Activated CD4-positive, CD25-positive, alpha-beta regulatory T cell treated with anti-CD3 and anti-CD28 coated beads, Interleukin-2, amount 50 U/mL, for 24 hours (primary cell): ENCODE measurements at regions not wholly inside any gene's neighbourhood (a gene's known extent, or its start where the extent isn't known, plus 50 kb on each side); places are given as distances from the start of the nearest gene placed in this dataset.

ENCODE experiments used
- ATAC-seq, 2 donors: fragments of 150-1000 bp; cut with Tn5 transposase; one replicate each; pipeline ENCODE4 v1.10.0; 2021; ENCODE audit warnings: mild to moderate bottlenecking in 1 of 2, moderate library complexity in 1 of 2

DNA sequence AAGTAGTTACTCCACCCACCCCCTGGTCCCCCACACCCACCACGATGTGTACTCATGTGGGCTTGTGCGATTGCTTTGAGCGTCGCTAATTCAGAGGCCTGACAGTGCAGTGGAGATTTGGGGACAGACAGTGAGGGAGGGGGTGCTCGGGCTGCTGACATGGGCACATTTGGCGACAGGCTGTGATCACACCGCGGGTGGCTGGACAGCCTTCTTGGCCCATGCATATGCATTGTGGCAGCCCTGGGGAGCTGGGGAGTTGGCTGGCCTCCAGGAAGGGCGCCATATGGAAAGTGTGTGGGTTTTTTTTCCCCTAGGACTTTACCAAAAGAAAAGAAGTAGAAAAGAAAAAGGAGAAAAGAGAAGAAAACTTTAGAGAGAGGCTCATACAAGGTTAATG, 275.5 kb upstream of the N4BP1 start:
- no peak for ATAC-seq

DNA sequence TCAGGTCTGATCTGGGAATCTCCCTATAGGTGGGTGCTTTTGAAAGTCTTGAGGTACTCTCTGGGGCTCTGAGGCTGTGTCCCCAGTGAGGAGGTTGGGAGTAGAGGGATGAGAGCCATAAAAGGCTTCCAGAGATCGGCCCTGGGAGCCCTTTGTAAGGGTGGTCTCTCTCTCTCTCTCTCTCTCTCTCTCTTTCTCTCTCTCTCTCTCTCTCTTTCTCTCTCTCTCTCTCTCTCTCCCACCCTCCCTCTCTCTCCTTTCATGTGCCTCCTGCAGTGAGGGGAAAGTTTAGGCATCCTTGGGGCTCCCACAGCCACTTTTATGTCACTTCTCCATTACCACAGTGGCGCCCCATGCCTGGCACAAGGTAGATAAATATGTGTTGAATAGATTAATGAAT, 271.3 kb upstream of the N4BP1 start:
- no peak for ATAC-seq

DNA sequence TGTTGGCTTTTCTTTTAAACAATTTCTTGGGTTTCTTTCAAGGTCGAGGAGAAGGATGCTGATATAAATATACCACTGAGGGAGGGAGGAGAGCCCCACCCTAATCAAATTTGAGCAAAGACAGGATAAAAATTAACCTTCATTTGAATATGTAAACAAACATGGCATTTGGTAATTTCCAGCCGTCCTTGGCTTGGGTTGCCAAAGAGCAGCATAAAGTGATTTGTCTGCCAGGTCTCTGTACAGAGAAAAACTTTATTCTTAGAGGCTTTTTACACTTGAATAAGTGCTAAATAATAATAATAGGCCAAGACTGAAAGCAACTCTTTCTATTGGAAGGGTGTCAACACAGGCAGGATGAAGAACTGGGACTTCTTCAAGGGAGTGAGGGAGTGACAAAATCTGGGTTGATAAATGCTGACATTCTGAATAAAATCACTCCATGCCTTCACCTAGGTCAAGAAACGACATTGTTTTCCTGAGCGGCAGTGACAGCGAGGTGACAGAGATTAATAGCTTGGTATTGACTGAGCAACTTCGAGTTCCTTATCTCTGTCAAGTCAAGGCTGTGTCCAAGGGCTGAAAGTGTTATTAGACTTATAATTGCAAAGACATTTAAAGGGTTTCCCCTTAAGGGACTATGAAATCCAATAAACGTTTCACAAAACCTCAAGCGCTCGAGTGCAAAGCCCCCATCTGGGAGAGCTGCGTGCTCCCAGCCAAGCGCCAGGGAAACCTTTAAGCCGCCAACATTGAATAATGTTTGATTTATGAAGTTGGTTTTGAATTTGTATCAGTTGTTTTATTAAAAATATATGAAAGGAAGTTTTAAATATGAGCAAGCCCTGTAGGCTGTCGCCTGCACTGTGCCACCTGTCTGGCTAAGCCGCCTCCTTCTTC, 269.5 kb upstream of the N4BP1 start:
- ATAC-seq, result no peak

DNA sequence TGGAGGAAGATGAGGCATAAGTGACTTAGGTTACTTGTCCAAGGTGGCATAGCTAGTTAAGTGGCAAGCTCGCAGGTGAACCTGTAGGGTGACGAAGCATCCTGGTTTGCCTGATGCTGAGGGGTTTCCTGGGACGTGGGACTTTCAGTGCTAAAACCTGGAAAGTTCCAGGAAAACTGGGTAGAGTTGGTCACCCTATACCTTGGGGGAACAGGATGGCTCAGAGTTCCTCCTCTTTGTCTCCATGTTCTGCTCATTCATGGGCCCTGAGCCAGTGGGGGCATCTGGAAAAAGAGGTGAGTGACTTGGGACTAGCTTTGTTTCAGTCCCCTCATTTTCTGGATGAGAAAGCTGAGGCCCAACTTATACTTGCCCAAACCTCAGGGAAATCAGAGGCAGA, 268.0 kb upstream of the N4BP1 start:
- ATAC-seq, result no peak

DNA sequence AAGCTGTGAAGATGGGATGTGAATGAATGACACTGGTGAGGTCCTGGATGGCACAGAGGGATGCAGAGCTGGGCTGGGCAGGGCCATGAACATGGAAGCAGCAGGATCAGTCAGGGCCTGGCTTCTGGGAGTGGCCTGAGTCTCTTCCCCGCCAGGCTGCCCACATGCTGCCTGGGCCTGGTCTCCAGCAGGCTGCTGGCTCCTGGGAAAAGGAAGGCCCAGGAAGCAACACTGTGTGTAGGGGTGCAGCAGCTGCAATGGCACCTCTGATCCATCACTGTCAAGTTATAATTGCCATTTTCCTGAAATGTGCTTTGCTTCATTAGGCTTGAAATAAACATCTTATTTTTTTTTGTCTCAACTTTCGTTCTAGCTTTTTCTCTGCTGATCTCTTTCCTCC, 260.2 kb upstream of the N4BP1 start:
- no peak for ATAC-seq

- ATAC-seq, result no peak
Observed at GRCh38 chr16:48865520-48865919, 255.5 kb upstream of the N4BP1 start.

GRCh38 chr16:48864055-48864454, 254.1 kb upstream of the N4BP1 start:
- ATAC-seq, result no peak

DNA sequence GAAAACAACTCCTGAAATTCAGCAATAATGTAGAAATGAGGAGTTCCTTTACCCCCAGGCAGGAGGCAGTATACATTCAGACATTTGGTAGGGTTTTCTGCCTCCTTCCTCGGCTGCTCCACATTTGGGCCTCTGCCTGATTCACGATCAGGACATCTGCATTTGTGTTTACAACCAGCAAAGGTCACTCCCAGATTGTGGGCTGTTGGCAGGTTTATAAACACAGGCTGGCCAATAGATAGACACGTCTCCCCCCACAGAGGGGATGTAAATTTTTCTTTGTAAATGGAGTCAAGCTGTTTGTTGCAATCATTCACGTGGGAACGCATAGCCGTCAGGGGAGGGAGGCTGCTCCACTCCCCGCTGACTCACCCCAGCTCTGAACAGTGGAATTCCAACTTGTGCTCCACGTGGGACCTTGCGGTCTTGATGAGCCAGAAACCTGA, 252.1 kb upstream of the N4BP1 start:
- ATAC-seq, result no peak

DNA sequence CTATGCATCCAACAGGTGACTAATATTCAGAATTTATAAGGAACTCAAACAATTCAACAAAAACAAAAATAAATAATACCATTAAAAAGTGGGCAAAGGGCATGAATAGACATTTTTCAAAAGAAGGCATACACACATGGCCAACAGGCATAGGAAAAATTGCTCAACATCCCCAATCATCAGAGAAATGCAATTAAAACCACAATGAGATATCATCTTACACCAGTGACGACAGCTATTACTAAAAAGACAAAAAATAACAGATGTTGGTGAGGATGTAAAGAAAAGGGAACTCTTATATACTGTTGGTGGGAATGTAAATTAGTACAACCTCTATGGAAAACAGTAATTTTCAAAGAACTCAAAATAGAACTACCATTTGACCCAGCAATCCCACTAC, 250.4 kb upstream of the N4BP1 start:
- no peak for ATAC-seq

DNA sequence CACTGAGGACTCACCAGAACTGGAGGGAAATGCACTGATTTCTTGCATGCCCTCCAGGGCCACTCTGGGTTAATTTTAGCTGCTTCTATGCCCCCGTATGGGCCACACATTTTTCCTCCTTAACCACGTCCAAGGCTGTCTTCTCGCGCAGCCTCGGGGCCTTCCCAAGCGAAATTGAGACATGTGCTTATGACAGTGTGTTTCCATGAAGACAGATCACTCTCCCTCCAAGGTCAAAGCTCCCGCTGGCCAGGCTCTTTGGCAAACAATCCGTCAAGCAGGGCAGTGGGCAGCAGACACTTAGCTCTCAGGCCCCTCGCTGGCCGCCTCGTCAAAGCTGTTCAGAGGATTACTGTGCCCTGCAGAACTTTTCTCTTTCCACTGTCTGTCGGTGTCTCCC, 243.0 kb upstream of the N4BP1 start:
- ATAC-seq, result no peak

DNA sequence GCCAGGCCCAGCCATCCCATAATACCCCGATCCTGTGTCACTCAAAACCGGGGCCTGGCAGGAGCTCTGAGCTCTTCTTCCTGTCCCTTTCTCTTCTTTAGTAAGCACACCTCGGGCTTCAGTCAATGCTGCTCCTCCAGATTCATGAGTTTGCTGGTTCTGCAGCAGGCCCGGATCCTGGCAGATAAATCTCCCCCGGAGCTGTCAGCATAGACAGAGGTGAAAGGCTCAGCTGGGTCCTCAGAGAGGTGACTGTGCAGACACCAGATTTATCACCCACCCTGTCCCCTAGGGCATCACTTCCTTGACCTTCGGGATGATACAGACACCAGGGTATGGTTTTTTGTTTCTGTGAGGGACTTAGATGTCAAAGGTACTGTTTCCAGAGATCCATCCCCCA, 242.5 kb upstream of the N4BP1 start:
- no peak for ATAC-seq

DNA sequence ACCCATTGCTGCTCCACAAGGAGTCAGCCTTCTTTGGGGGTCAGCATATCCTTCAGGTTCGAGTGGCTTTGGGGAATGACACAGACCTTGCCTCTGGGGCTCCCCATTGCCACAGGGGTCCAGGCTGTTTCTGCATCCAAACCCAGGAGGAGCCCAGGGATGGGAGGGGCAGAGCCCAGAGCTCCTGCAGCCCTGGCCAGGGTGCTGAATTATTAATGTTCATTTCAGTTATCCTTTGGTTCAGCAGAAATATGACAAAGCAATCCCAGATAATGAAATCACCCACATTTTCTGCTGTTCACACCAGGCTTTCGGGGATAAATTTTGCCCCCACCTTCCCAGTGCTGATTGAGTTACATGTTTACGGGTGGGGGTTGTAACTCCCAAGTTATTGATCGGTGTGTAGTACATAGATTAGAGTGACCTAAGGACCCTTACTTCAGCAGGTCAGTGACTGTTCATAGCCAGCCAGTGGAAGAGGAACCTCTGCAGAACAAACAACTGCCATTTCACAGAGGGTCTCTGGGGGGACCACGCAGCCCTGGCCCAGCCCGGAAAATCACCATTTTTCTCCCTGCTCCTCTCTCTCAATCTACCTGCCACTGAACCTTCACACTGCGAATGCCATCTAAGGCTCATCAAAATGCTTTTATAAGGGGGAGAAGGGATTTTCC, 240.3 kb upstream of the N4BP1 start:
- no peak for ATAC-seq

GRCh38 chr16:48846277-48846676, 236.3 kb upstream of the N4BP1 start:
- no peak for ATAC-seq

DNA sequence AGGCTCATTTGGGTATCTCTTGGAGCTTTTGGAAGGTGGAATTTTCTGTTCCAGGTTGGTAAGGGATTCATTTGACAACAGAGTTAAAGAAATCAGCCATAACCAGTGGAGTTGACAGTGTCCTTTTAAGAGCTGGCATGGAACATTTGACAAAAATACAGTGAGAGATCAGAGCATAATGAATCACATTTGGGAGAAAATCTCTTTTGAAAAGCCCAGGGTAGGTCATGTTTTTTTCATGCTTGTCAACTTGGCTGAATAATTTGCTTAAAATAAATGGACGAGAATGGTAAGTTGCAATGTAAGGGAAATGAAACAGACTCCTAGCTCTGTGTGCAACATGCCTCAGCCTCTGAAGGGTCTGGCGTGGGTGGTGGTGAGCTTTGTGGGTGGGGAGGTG, 235.3 kb upstream of the N4BP1 start:
- ATAC-seq, result no peak

DNA sequence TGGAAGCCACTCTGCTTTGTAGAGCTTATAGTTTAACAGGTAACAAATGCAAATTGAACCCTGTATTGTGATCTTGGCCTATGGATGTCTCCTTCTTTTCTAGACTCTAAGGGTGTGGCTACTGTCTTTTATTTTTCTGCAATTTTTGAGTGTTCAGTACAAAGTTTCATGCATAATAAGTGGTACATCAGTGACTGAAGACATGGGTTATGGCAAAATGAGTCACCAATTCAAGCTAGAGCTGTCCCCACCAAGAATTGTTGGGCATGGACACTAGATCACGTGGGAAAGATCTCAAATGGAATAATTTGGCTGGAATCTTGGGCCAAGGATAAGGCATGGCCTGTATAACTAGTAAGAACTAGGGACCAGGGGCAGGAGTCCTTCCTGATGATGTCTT, 228.4 kb upstream of the N4BP1 start:
- no peak for ATAC-seq

- no peak for ATAC-seq
Observed at GRCh38 chr16:48836636-48837035, 226.7 kb upstream of the N4BP1 start.

GRCh38 chr16:48836067-48836466, 226.1 kb upstream of the N4BP1 start:
- ATAC-seq, result no peak

- ATAC-seq, result no peak
Observed at GRCh38 chr16:48834576-48834975, 224.6 kb upstream of the N4BP1 start.

DNA sequence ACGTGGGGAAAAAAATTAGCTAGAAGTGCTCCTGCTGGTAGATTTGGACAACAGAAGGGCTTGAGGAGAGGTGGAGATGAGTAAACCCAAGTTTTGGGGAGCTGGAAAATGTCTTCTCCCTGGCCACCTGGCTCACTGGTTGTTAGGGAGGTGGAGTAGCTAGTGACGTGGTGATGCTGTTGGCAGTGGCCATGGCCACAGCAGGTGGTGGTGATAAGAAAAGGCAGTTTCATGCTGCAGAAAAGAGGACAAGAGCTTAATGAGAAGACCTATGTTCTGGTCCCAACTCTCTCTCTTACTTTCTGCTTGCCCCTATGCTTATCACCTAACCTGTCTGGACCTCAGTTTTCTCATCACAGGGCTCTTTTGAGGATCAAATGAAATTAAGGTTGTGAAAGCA, 223.5 kb upstream of the N4BP1 start:
- ATAC-seq, result no peak

GRCh38 chr16:48831076-48831722, 221.2 kb upstream of the N4BP1 start:
- no peak for ATAC-seq

GRCh38 chr16:48829336-48830310, 219.6 kb upstream of the N4BP1 start:
- ATAC-seq, result no peak

- no peak for ATAC-seq
Observed at GRCh38 chr16:48824271-48824670, 214.3 kb upstream of the N4BP1 start.

DNA sequence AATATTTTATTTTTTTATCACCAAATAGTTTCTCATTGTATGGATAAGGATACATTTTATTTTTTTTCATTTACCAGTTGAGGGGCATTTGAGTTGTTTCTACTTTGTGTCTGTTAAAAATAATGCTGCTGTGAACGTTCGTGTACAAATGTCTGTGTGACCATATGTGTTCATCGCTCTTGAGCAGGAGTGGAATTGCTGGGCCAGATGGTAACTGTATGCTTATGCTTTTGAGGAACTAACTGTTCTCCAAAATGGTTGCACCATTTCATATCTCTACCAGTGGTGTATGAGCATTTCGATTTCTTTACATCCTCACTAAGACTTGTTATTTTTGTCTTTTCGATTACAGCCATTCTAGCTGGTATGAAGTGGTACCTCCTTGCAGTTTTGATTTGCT, 212.5 kb upstream of the N4BP1 start:
- ATAC-seq, result no peak
